ENCODE measurements at regions not wholly inside any gene's neighbourhood (a gene's known extent, or its start where the extent isn't known, plus 50 kb on each side); places are given as distances from the start of the nearest gene placed in this dataset.

GRCh38 chr4:53755656-53756055, 164.4 kb upstream of the LNX1 start:
- Histone ChIP-seq H2AFZ (ENCODE audit: insufficient read depth, low read depth, low read length, poor library complexity, severe bottlenecking) (no peak overlapping the region), H3K9me3 (replicated peaks in 1 of 2; ENCODE audit: control insufficient read depth in 1 of 2, insufficient read depth in 1 of 2, low read length in 2 of 2) (peaks cover 8% of the 10 kb centered on the region in 2 donors), H3K4me3 (replicated peaks in 1 of 3; ENCODE audit: low read depth in 2 of 3, low read length in 3 of 3) (no peak overlapping the region), H3K27me3 (ENCODE audit: control insufficient read depth in 2 of 2, insufficient read depth in 2 of 2, low read length in 2 of 2) (no peaks in the 10 kb centered on the region), H3K79me2 (ENCODE audit: insufficient read depth, low read length) (no peaks in the 10 kb centered on the region), H3K36me3 (replicated peaks in 1 of 2; ENCODE audit: control insufficient read depth in 1 of 2, insufficient read depth in 2 of 2, low read length in 2 of 2) (no peaks in the 10 kb centered on the region), H3K27ac (ENCODE audit: low read depth in 1 of 2, low read length in 2 of 2) (no peak overlapping the region), H4K20me1 (ENCODE audit: insufficient read depth, low read length) (no peaks in the 10 kb centered on the region), H3K4me1 (ENCODE audit: control insufficient read depth in 1 of 2, insufficient read depth in 2 of 2, low read length in 2 of 2) (no peaks in the 10 kb centered on the region), H3K9ac (ENCODE audit: insufficient read depth, low read length, poor library complexity, severe bottlenecking) (no peak overlapping the region), H3K4me2 (replicated peaks; ENCODE audit: extremely low read depth, low read length, poor library complexity, severe bottlenecking) (no peak overlapping the region)
- WGBS (ENCODE audit: insufficient coverage), result no CpG with 5 or more reads among the region's 1 CpG
- Mint-ChIP-seq H3K4me3 (no peak overlapping the region), H3K9me3 (peaks cover 6 to 17% (median 13%) of the 10 kb centered on the region in 7 donors), H3K4me1 (no peaks in the 10 kb centered on the region), H3K36me3 (no peaks in the 10 kb centered on the region), H3K27ac (no peak overlapping the region), H3K27me3 (ENCODE audit: low read depth in 3 of 3) (peaks cover 1 to 2% (median 1%) of the 10 kb centered on the region in 3 donors)
- intact Hi-C loops (cut with micrococcal nuclease), result no loop called here
- TF ChIP-seq CTCF (IDR thresholded peaks at IDR 0.05), result no peak
- DNase-seq, result no peak

DNA sequence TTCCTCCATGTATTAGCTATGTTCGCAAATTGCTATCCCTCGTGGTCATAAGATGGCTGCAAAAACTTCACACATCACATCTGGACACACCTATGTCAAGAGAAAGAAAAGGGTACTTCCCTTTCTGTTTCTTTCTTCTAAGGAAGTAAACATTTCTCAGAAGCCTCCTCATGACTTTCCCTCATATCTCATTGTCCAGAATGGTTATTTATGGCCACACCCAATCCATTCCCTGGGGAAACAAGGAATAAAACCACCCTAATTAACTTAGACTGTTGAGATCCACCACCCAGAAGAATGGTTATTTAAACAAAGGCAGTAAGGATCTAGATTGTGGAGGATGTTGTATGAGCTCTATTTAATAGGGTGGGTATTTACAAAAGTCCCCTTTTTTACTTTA, 160.8 kb upstream of the LNX1 start:
- H3K79me2 ChIP-seq (ENCODE audit: insufficient read depth, low read length), result no peaks in the 10 kb centered on the region
- DNase-seq, result no peak
- no peak overlapping the region for H2AFZ ChIP-seq (ENCODE audit: insufficient read depth, low read depth, low read length, poor library complexity, severe bottlenecking)
- H3K4me2 ChIP-seq (replicated peaks; ENCODE audit: extremely low read depth, low read length, poor library complexity, severe bottlenecking), result no peak overlapping the region
- Mint-ChIP-seq H3K27me3 (ENCODE audit: low read depth in 3 of 3) (peaks cover 0 to 1% (median 0%) of the 10 kb centered on the region in 3 donors), H3K4me3 (no peak overlapping the region), H3K36me3 (no peaks in the 10 kb centered on the region), H3K4me1 (peaks cover 11% of the 10 kb centered on the region), H3K9me3 (peaks cover 6 to 17% (median 12%) of the 10 kb centered on the region in 7 donors), H3K27ac (no peak overlapping the region)
- H3K9ac ChIP-seq (ENCODE audit: insufficient read depth, low read length, poor library complexity, severe bottlenecking), result no peak overlapping the region
- 60% methylated on average over 1 of the region's 2 CpGs for WGBS (ENCODE audit: insufficient coverage)
- no peak for TF ChIP-seq CTCF (IDR thresholded peaks at IDR 0.05)
- peaks cover 6 to 11% of the 10 kb centered on the region in 2 donors for H3K4me1 ChIP-seq (ENCODE audit: control insufficient read depth in 1 of 2, insufficient read depth in 2 of 2, low read length in 2 of 2)
- no peaks in the 10 kb centered on the region for H3K36me3 ChIP-seq (replicated peaks in 1 of 2; ENCODE audit: control insufficient read depth in 1 of 2, insufficient read depth in 2 of 2, low read length in 2 of 2)
- no peak overlapping the region for H3K4me3 ChIP-seq (replicated peaks in 1 of 3; ENCODE audit: low read depth in 2 of 3, low read length in 3 of 3)
- intact Hi-C loops (cut with micrococcal nuclease), result no loop called here
- no peak overlapping the region for H3K27ac ChIP-seq (ENCODE audit: low read depth in 1 of 2, low read length in 2 of 2)
- H3K9me3 ChIP-seq (replicated peaks in 1 of 2; ENCODE audit: control insufficient read depth in 1 of 2, insufficient read depth in 1 of 2, low read length in 2 of 2), result peaks cover 8% of the 10 kb centered on the region in 2 donors
- H4K20me1 ChIP-seq (ENCODE audit: insufficient read depth, low read length), result no peaks in the 10 kb centered on the region
- no peaks in the 10 kb centered on the region for H3K27me3 ChIP-seq (ENCODE audit: control insufficient read depth in 2 of 2, insufficient read depth in 2 of 2, low read length in 2 of 2)

Measured in CD14-positive monocyte (primary cell).